Neural cell (in vitro differentiated cells): ENCODE measurements at regions not wholly inside any gene's neighbourhood (a gene's known extent, or its start where the extent isn't known, plus 50 kb on each side); places are given as distances from the start of the nearest gene placed in this dataset.

Experiments used
- H2AFZ ChIP-seq: fragments of 200-600, 300-800 bp; sonication (generic), shearing (Covaris generic); 2 replicates; pipeline ENCODE4 v1.6.0; 2014; ENCODE audit warnings: low read depth, mild to moderate bottlenecking, antibody characterized with exemption, low read length, moderate library complexity
- H3F3A ChIP-seq: fragments of 200-600 bp; shearing (Covaris generic); 2 replicates; pipeline ENCODE4 v1.6.1; 2016; ENCODE audit warnings: mild to moderate bottlenecking, moderate library complexity, mixed read lengths, antibody characterized with exemption, low read length; ENCODE audit not compliant: insufficient read depth, poor library complexity, severe bottlenecking
- H3K27ac ChIP-seq: fragments of 200-600, 300-800 bp; sonication (generic), shearing (Covaris generic); 2 replicates; pipeline ENCODE4 v1.5.1; 2014; ENCODE audit warnings: mild to moderate bottlenecking, low read length, moderate library complexity
- H3K27me3 ChIP-seq: fragments of 300-800, 200-600 bp; sonication (generic), shearing (Covaris generic); 2 replicates; pipeline ENCODE4 v1.6.0; 2014; ENCODE audit warnings: mild to moderate bottlenecking, low read depth, low read length, moderate library complexity; ENCODE audit not compliant: insufficient read depth
- H3K36me3 ChIP-seq: fragments of 300-800, 200-600 bp; sonication (generic), shearing (Covaris generic); 2 replicates; pipeline ENCODE4 v1.5.1; 2014; ENCODE audit warnings: mild to moderate bottlenecking, antibody characterized with exemption, low read length, moderate library complexity; ENCODE audit not compliant: insufficient read depth
- H3K4me2 ChIP-seq: fragments of 300-800, 200-600 bp; sonication (generic), shearing (Covaris generic); 2 replicates; pipeline ENCODE4 v1.6.0; 2014; ENCODE audit warnings: mild to moderate bottlenecking, low read length
- H3K4me3 ChIP-seq: fragments of 300-800, 200-600 bp; sonication (generic), shearing (Covaris generic); 2 replicates; pipeline ENCODE4 v1.5.1; 2014; ENCODE audit warnings: mild to moderate bottlenecking, low read length, moderate library complexity
- H3K79me2 ChIP-seq: fragments of 200-600 bp; shearing (Covaris generic); replicated peaks from 2 replicates; pipeline ENCODE4 v1.6.0; 2014; ENCODE audit warnings: mild to moderate bottlenecking, low read length, moderate library complexity; ENCODE audit not compliant: insufficient read depth
- H3K9ac ChIP-seq: fragments of 300-800, 200-600 bp; sonication (generic), shearing (Covaris generic); 2 replicates; pipeline ENCODE4 v1.6.1; 2016; ENCODE audit warnings: mild to moderate bottlenecking, low read length, mixed read lengths
- H3K9me2 ChIP-seq: fragments of 200-600 bp; shearing (Covaris generic); 2 replicates; pipeline ENCODE4 v1.6.1; 2016; ENCODE audit warnings: mild to moderate bottlenecking, low read length, mixed read lengths; ENCODE audit not compliant: insufficient read depth
- H3K9me3 ChIP-seq: fragments of 200-600, 300-800 bp; sonication (generic), shearing (Covaris generic); 2 replicates; pipeline ENCODE4 v1.6.1; 2016; ENCODE audit warnings: mild to moderate bottlenecking, mixed run types, low read length, moderate library complexity, mixed read lengths
- H4K20me1 ChIP-seq: fragments of 200-600 bp; shearing (Covaris generic); 2 replicates; pipeline ENCODE4 v1.6.1; 2016; ENCODE audit warnings: mild to moderate bottlenecking, mixed run types; ENCODE audit not compliant: insufficient read depth
- CTCF ChIP-seq: fragments of 450-650 bp; IDR thresholded peaks from 2 replicates; pipeline ENCODE4 v1.5.1; 2014; ENCODE audit warnings: antibody characterized with exemption, mild to moderate bottlenecking, moderate library complexity; ENCODE audit not compliant: poor library complexity, severe bottlenecking
- EP300 ChIP-seq: fragments of 450-650 bp; conservative IDR thresholded peaks from 2 replicates; pipeline ENCODE4 v1.6.1; 2014; ENCODE audit warnings: antibody characterized with exemption, mild to moderate bottlenecking, moderate library complexity; ENCODE audit not compliant: poor library complexity, severe bottlenecking
- EZH2 ChIP-seq: fragments of 200-600, 300-800 bp; shearing (Covaris generic), sonication (generic); IDR thresholded peaks from 2 replicates; pipeline ENCODE4 v1.6.1; 2014; ENCODE audit warnings: antibody characterized with exemption, low read length, borderline replicate concordance, mild to moderate bottlenecking; ENCODE audit not compliant: insufficient read depth, poor library complexity, severe bottlenecking
- MXI1 ChIP-seq: fragments of 450-650 bp; conservative IDR thresholded peaks from 2 replicates; pipeline ENCODE4 v1.6.1; 2014; ENCODE audit warnings: antibody characterized with exemption, mild to moderate bottlenecking; ENCODE audit not compliant: poor library complexity, severe bottlenecking
- POLR2AphosphoS5 ChIP-seq: IDR thresholded peaks from 2 replicates; pipeline ENCODE4 v1.6.1; 2012
- RAD21 ChIP-seq: fragments of 450-650 bp; conservative IDR thresholded peaks from 2 replicates; pipeline ENCODE4 v1.6.1; 2014; ENCODE audit warnings: antibody characterized with exemption, mild to moderate bottlenecking, moderate library complexity
- REST ChIP-seq: IDR thresholded peaks from 2 replicates; pipeline ENCODE4 v1.6.1; 2012; ENCODE audit warnings: borderline replicate concordance
- SMC3 ChIP-seq: fragments of 450-650 bp; conservative IDR thresholded peaks from 2 replicates; pipeline ENCODE4 v1.6.1; 2014; ENCODE audit warnings: antibody characterized with exemption, mild to moderate bottlenecking, moderate library complexity; ENCODE audit not compliant: poor library complexity
- TAF1 ChIP-seq: IDR thresholded peaks from 2 replicates; pipeline ENCODE4 v1.6.1; 2012; ENCODE audit warnings: low read depth

DNA sequence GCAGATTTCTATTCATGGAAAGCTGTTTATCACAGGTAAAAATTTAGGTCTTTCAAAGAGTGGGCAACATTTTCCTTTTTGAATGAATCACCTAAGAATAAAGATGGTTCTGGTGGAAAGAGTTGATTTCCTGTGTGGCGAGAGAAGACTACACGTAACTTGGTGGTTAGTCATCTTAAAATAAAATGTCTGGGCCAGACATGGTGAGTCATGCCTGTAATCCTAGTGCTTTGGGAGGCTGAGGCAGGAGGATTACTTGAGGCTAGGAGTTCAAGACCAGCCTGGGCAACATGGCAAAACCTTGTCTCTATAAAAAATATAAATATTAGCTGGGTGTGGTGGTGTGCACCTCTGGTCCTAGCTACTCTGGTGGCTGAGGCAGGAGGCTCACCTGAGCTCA, 65.7 kb downstream of the DISP1 start:
- Histone ChIP-seq H3K9me3 (no peaks in the 10 kb centered on the region), H3F3A (no peaks in the 10 kb centered on the region), H4K20me1 (no peaks in the 10 kb centered on the region), H2AFZ (no peak overlapping the region), H3K79me2 (peaks cover 7% of the 10 kb centered on the region), H3K36me3 (no peaks in the 10 kb centered on the region), H3K27ac (no peak overlapping the region), H3K4me3 (no peak overlapping the region), H3K4me2 (no peak overlapping the region), H3K27me3 (no peaks in the 10 kb centered on the region), H3K9me2 (no peaks in the 10 kb centered on the region), H3K9ac (no peak overlapping the region)
- TF ChIP-seq RAD21, result no peak

DNA sequence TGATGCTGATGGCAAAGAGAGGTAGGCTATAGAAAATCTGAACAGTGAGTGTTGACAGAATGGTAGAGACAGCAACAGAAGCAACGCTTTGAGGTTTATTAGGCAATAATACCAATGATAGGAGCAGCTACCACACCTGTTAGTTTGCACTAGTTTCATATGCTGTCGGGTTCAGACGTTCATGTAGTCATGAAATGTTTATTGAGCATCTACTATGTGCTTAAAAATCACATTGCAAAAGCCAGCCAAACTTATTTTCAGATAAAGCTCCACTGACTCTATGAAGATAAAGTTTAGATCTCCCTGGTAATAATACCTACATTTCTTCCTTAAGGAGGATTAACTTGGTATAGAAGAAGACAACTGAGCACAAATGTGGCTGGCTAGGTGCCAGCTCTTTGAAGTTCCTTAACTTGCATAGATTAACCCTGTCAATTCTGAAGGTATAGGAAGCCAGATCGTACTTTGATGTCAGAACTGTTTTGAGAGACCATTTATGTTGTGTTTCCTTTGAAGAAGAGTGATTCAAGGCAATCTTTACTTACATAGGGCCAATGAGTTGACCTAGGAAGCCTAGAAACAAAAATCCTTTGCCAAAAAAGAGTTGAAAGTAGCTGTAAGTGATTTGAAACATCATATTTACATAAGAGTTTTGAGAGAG, 71.5 kb downstream of the DISP1 start:
- H3K27ac ChIP-seq, result no peak overlapping the region
- H3K36me3 ChIP-seq, result no peaks in the 10 kb centered on the region
- H4K20me1 ChIP-seq, result no peaks in the 10 kb centered on the region
- no peaks in the 10 kb centered on the region for H3K9me3 ChIP-seq
- H3K27me3 ChIP-seq, result no peaks in the 10 kb centered on the region
- no peak overlapping the region for H3K9ac ChIP-seq
- TF ChIP-seq REST (no peak), SMC3 (no peak), MXI1 (no peak), POLR2AphosphoS5 (no peak), EZH2 (no peak), CTCF (no peak), TAF1 (no peak), EP300 (no peak), RAD21 (no peak)
- H3K9me2 ChIP-seq, result no peaks in the 10 kb centered on the region
- H3K4me3 ChIP-seq, result no peak overlapping the region
- no peak overlapping the region for H2AFZ ChIP-seq
- no peak overlapping the region for H3K4me2 ChIP-seq
- peaks cover 7% of the 10 kb centered on the region for H3K79me2 ChIP-seq
- no peaks in the 10 kb centered on the region for H3F3A ChIP-seq
